ENCODE measurements at regions not wholly inside any gene's neighbourhood (a gene's known extent, or its start where the extent isn't known, plus 50 kb on each side); places are given as distances from the start of the nearest gene placed in this dataset.

DNA sequence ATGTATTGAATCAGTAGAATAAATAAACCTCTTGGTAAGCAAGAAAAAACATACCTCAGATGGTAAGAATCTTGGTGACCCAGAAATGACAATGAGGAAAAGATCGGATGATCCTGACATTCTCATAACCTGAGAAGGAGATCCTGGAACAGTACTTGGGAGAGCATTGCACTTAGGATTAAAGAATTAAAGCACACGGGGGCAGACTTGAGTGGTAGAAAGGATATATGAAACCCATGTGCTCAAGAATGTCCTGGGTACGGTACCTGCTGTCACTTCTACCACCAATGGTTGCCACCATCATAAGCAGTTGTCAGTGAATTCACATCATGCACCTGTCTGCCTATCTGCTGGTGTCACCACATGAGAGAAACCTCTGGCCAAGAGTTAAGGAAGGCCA, 108.9 kb upstream of the GJB5 start:
- 54% methylated on average over 3 of the region's 3 CpGs for WGBS
- Histone ChIP-seq H3K27ac (no peak overlapping the region), H3K4me3 (no peak overlapping the region), H3K27me3 (peaks cover 36% of the 10 kb centered on the region), H3K9me3 (no peaks in the 10 kb centered on the region), H3K4me1 (no peaks in the 10 kb centered on the region), H3K36me3 (no peaks in the 10 kb centered on the region)
- TF ChIP-seq EP300 (IDR thresholded peaks at IDR 0.05) (no peak), POLR2AphosphoS5 (IDR thresholded peaks at IDR 0.05) (no peak), POLR2A (IDR thresholded peaks at IDR 0.05) (no peak)
- TF ChIP-seq, protein P1, sequence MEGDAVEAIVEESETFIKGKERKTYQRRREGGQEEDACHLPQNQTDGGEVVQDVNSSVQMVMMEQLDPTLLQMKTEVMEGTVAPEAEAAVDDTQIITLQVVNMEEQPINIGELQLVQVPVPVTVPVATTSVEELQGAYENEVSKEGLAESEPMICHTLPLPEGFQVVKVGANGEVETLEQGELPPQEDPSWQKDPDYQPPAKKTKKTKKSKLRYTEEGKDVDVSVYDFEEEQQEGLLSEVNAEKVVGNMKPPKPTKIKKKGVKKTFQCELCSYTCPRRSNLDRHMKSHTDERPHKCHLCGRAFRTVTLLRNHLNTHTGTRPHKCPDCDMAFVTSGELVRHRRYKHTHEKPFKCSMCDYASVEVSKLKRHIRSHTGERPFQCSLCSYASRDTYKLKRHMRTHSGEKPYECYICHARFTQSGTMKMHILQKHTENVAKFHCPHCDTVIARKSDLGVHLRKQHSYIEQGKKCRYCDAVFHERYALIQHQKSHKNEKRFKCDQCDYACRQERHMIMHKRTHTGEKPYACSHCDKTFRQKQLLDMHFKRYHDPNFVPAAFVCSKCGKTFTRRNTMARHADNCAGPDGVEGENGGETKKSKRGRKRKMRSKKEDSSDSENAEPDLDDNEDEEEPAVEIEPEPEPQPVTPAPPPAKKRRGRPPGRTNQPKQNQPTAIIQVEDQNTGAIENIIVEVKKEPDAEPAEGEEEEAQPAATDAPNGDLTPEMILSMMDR (IDR thresholded peaks at IDR 0.05) = no peak
- DNase-seq (ENCODE audit: low spot score in 2 of 2) = no peak

DNA sequence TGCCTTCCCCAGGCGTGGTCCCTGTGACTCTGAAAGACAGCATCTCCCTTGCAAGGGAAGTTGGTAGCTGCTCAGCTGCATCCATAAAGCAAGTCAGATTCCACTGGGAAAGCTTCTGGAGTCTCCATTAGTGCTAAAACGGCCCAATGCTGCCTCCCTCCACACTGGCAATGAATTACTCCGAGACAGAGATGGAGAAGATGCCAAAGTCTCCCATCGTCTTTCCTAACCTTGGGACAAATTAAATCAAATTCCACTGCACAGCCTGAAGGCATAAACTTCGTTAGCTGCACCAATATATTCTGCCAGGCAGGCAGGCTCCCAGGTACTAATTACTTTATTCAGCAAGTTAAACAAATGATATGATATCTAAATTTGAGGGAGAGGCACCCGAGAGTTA, 106.3 kb upstream of the GJB5 start:
- Histone ChIP-seq H3K4me3 (no peak overlapping the region), H3K27ac (no peak overlapping the region), H3K27me3 (peaks cover 58% of the 10 kb centered on the region), H3K4me1 (no peaks in the 10 kb centered on the region), H3K36me3 (no peaks in the 10 kb centered on the region), H3K9me3 (no peaks in the 10 kb centered on the region)
- WGBS = 66% methylated on average over 6 of the region's 6 CpGs
- TF ChIP-seq POLR2AphosphoS5 (IDR thresholded peaks at IDR 0.05) (no peak), EP300 (IDR thresholded peaks at IDR 0.05) (no peak), POLR2A (IDR thresholded peaks at IDR 0.05) (no peak)
- TF ChIP-seq, protein P1 (IDR thresholded peaks at IDR 0.05) = no peak
- DNase-seq (ENCODE audit: low spot score in 2 of 2) = no peak

DNA sequence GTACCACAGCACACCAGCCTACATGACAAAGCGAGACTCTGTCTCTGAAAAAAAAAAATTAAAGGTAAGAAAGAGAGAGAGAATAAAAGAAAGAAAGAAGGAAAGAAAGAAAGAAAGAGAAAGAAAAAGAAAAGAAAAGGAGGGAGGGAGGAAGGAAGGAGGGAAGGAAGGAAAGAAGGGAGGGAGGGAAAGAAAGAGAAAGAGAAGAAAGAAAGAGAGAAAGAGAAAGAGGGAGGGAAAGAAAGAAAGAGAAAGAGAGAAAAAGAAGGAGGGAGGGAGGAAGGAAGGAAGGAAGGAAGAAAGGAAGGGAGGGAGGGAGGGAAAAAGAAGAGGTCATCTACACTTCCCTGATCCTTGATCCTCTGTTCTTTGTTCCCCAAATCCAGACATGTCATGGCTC, 104.8 kb upstream of the GJB5 start:
- TF ChIP-seq POLR2AphosphoS5 (IDR thresholded peaks at IDR 0.05) (no peak), POLR2A (IDR thresholded peaks at IDR 0.05) (no peak), EP300 (IDR thresholded peaks at IDR 0.05) (no peak)
- TF ChIP-seq, protein P1 (IDR thresholded peaks at IDR 0.05) = no peak
- H3K4me1 ChIP-seq = no peaks in the 10 kb centered on the region
- no peaks in the 10 kb centered on the region for H3K9me3 ChIP-seq
- peaks cover 69% of the 10 kb centered on the region for H3K27me3 ChIP-seq
- no peak for DNase-seq (ENCODE audit: low spot score in 2 of 2)
- no peaks in the 10 kb centered on the region for H3K36me3 ChIP-seq
- 95% methylated on average over 1 of the region's 1 CpG for WGBS
- H3K27ac ChIP-seq = no peak overlapping the region
- no peak overlapping the region for H3K4me3 ChIP-seq

- H3K4me3 ChIP-seq = no peak overlapping the region
- WGBS = 71% methylated on average over 11 of the region's 11 CpGs
- H3K27ac ChIP-seq = no peak overlapping the region
- H3K9me3 ChIP-seq = no peaks in the 10 kb centered on the region
- DNase-seq (ENCODE audit: low spot score in 2 of 2) = no peak
- H3K36me3 ChIP-seq = no peaks in the 10 kb centered on the region
- no peaks in the 10 kb centered on the region for H3K4me1 ChIP-seq
- TF ChIP-seq, protein P1 (IDR thresholded peaks at IDR 0.05) = no peak
- TF ChIP-seq POLR2AphosphoS5 (IDR thresholded peaks at IDR 0.05) (no peak), POLR2A (IDR thresholded peaks at IDR 0.05) (no peak), EP300 (IDR thresholded peaks at IDR 0.05) (no peak)
- peaks cover 69% of the 10 kb centered on the region for H3K27me3 ChIP-seq
These were observed 104.0 kb upstream of the GJB5 start for GRCh38 chr1:34650800-34651199.

GRCh38 chr1:34653110-34653509, 101.7 kb upstream of the GJB5 start:
- no peak for DNase-seq (ENCODE audit: low spot score in 2 of 2)
- TF ChIP-seq POLR2AphosphoS5 (IDR thresholded peaks at IDR 0.05) (no peak), POLR2A (IDR thresholded peaks at IDR 0.05) (no peak), EP300 (IDR thresholded peaks at IDR 0.05) (no peak)
- TF ChIP-seq, protein P1 (IDR thresholded peaks at IDR 0.05) = no peak
- H3K27me3 ChIP-seq = peaks cover 58% of the 10 kb centered on the region

More at GRCh38 chr1:34653110-34653509, 101.7 kb upstream of the GJB5 start:
- no peak overlapping the region for H3K4me3 ChIP-seq
- WGBS = 79% methylated on average over 7 of the region's 7 CpGs
- H3K27ac ChIP-seq = no peak overlapping the region
- no peaks in the 10 kb centered on the region for H3K9me3 ChIP-seq
- H3K4me1 ChIP-seq = no peaks in the 10 kb centered on the region
- no peaks in the 10 kb centered on the region for H3K36me3 ChIP-seq
